Esophagus squamous epithelium (tissue), 5 donors: ENCODE measurements at regions not wholly inside any gene's neighbourhood (a gene's known extent, or its start where the extent isn't known, plus 50 kb on each side); places are given as distances from the start of the nearest gene placed in this dataset.

Experiments
- DNase-seq: peaks from one replicate; lab custom pipeline; 2025; lab: John Stamatoyannopoulos, UW
- H3K27ac ChIP-seq, 4 donors: fragments of 200-600 bp; sonication (generic); one replicate each; pipeline ENCODE4 v1.5.1; 2016 to 2019; ENCODE audit warnings: mild to moderate bottlenecking in 1 of 4
- H3K27me3 ChIP-seq, 4 donors: fragments of 200-600 bp; sonication (generic); 1 replicate in 3 of 4; 2 replicates in 1 of 4; pipeline versions ENCODE4 v1.5.1 to v1.6.0; 2017 to 2021; ENCODE audit warnings: antibody characterized with exemption in 1 of 4
- H3K36me3 ChIP-seq, 3 donors: fragments of 200-600 bp; sonication (generic); one replicate each; pipeline ENCODE4 v1.5.1; 2016 to 2019
- H3K4me1 ChIP-seq, 3 donors: fragments of 200-600 bp; sonication (generic); one replicate each; pipeline ENCODE4 v1.5.1; 2017 to 2019
- H3K4me3 ChIP-seq, 4 donors: fragments of 200-600 bp; sonication (generic); 1 replicate in 3 of 4; 2 replicates in 1 of 4; pipeline ENCODE4 v1.5.1; 2016 to 2019; ENCODE audit warnings: mild to moderate bottlenecking in 2 of 4, moderate library complexity in 1 of 4
- H3K9me3 ChIP-seq, 3 donors: fragments of 200-600 bp; sonication (generic); one replicate each; pipeline ENCODE4 v1.5.1; 2016 to 2019
- CTCF ChIP-seq, 6 experiments: fragments of 450-650 bp in 4 of 6; fragments of 200-600 bp in 2 of 6; sonication (generic) in 2 of 6; IDR thresholded peaks; one replicate each; pipeline ENCODE4 v1.5.1; 2016 to 2019; ENCODE audit warnings: antibody characterized with exemption in 6 of 6, mild to moderate bottlenecking in 4 of 6, moderate library complexity in 4 of 6
- POLR2A ChIP-seq, 4 donors: fragments of 450-650 bp; IDR thresholded peaks; one replicate each; pipeline ENCODE4 v1.6.1; 2017; ENCODE audit warnings: antibody characterized with exemption in 4 of 4, mild to moderate bottlenecking in 4 of 4, moderate library complexity in 3 of 4
- WGBS, 2 donors: methylation state at CpG; one replicate each; pipeline ENCODE4 v1.1.5; 2018; 5-methylcytosine and 5-hydroxymethylcytosine counted together
- intact Hi-C: fragments of 100-400 bp; cut with DNase I; formaldehyde crosslinking; loops from one replicate; pipeline ENCODE4 v1.15.0; 2022
- donor health status: DM: yes; HTN: yes; CAD: no.

GRCh38 chr18:70662588-70662987 lies 373.7 kb downstream of the SOCS6 start:
- intact Hi-C loops, result no loop called here
- no peak for TF ChIP-seq CTCF (IDR thresholded peaks at IDR 0.05)
- TF ChIP-seq POLR2A (IDR thresholded peaks at IDR 0.05), result no peak
- H3K9me3 ChIP-seq, result peaks cover 0 to 4% (median 0%) of the 10 kb centered on the region in 3 donors
- DNase-seq, result no peak
- H3K36me3 ChIP-seq, result no peaks in the 10 kb centered on the region
- no peak overlapping the region for H3K4me3 ChIP-seq
- no peaks in the 10 kb centered on the region for H3K4me1 ChIP-seq
- H3K27ac ChIP-seq, result no peak overlapping the region
- no peaks in the 10 kb centered on the region for H3K27me3 ChIP-seq
- WGBS, 2 donors, result 83 to 89% methylated on average over 4 of the region's 4 CpGs

DNA sequence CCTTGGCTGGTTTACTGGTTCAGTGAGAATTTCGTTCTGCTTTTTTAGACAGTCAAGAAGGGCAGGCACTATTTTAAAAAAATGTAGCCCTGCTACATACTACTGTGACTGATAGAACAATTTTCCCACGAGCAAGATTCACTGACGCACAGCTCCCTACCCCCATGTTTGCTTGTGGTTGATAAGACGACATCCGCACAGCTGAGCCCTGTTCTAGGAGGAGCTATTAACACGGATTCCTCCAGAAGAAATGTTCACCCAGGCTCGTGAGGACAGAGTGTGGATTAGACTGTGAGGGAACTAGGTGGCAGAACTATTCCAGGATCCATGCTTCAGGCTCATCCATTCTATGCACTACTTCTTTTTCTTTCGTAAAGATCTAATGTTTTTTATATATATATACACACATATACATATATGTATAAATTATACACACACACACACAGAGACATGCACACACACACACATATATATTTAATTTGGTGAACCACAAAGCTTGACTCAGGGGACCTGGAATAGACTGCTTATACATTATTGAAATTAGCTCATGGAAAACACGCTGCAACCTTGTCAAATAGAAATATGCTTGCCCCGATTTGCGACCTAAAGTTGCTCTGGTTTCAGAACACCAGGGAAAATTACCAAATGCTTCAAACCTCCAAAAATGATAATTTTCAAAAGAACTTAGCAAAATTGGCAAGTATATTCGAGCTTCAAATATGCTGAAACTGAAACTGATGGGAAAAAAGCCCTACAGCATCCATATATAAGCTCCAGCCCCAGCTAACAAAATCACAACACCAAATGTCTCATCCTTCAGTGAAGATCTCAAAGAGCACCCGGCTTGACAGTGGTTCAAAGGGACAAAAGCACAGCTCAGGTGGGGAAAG lies 370.4 kb downstream of the SOCS6 start:
- no peak for TF ChIP-seq CTCF (IDR thresholded peaks at IDR 0.05)
- TF ChIP-seq POLR2A (IDR thresholded peaks at IDR 0.05), result no peak
- intact Hi-C loops, result no loop called here

DNA sequence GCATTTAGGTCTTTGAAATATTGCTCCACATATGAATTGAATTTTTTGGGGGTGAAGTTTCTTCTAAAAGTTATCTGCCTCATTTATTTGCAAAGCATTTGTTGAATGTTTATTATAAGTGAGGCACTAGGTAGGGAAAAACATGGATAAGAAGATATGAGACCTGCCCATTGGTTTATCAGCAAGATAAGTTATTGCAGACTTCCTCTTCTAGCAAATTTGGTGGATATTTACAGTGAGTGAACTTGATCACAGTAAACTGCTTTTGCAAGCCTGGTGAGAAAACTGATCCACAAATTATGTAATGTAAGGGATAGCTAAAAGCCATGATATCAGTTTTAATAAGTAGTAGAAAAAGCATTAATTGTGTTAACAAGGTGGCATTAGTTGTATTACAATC lies 364.8 kb downstream of the SOCS6 start:
- TF ChIP-seq POLR2A (IDR thresholded peaks at IDR 0.05), result no peak
- TF ChIP-seq CTCF (IDR thresholded peaks at IDR 0.05), result no peak
- Histone ChIP-seq H3K4me3 (no peak overlapping the region), H3K27me3 (no peaks in the 10 kb centered on the region), H3K9me3 (peaks cover 0 to 10% (median 0%) of the 10 kb centered on the region in 3 donors), H3K36me3 (no peaks in the 10 kb centered on the region), H3K4me1 (no peaks in the 10 kb centered on the region), H3K27ac (no peak overlapping the region)
- no peak for DNase-seq
- intact Hi-C loops, result no loop called here

More for the DNA sequence above, 370.4 kb downstream of the SOCS6 start:
- WGBS, 2 donors, result 33 to 42% methylated on average over 13 of the region's 13 CpGs
- DNase-seq, result no peak
- no peaks in the 10 kb centered on the region for H3K27me3 ChIP-seq
- H3K4me3 ChIP-seq, result no peak overlapping the region
- H3K27ac ChIP-seq, result no peak overlapping the region
- H3K36me3 ChIP-seq, result no peaks in the 10 kb centered on the region
- H3K4me1 ChIP-seq, result no peaks in the 10 kb centered on the region
- peaks cover 0 to 10% (median 0%) of the 10 kb centered on the region in 3 donors for H3K9me3 ChIP-seq

DNA sequence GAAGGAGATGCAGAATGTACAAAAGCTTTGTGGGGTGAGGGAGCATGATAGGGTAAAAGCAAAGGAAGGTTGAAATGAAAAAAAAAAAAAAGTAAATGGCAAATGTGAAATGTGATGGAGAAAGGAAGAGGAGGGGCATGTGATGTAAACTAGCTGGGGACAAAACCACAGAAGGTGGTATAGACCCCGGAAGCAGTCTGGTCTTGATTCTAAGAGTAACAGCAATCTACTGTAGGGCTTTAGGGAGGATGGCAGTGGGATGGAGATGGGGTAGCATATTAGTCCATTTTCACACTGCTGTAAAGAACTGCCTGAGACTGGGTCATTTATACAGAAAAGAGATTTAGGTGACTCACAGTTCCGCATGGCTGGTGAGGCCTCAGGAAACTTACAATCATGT lies 362.0 kb downstream of the SOCS6 start:
- TF ChIP-seq POLR2A (IDR thresholded peaks at IDR 0.05) (no peak), CTCF (IDR thresholded peaks at IDR 0.05) (no peak)
- 74 to 83% methylated on average over 2 of the region's 2 CpGs for WGBS, 2 donors
- intact Hi-C loops, result no loop called here

DNA sequence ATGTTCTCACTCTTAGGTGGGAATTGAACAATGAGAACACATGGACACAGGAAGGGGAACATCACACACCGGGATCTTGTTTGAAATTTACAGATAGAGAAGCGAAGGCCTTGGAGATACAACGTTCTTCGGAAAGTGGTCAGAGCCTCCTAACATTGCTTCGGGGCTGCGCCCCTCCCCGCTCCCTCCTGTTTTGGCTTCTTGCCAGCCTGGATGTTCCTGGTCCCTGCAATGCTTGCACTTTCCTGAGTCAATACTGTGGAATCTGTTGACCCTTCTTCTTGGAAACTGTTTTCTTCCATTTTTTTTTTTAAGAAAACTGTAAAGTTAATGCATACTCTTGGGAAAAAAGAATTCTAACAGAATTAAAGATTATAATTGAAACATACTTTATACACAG lies 360.8 kb downstream of the SOCS6 start:
- intact Hi-C loops, result no loop called here
- TF ChIP-seq POLR2A (IDR thresholded peaks at IDR 0.05), result no peak
- no peak for TF ChIP-seq CTCF (IDR thresholded peaks at IDR 0.05)
- Histone ChIP-seq H3K4me3 (no peak overlapping the region), H3K4me1 (no peaks in the 10 kb centered on the region), H3K9me3 (no peaks in the 10 kb centered on the region), H3K27me3 (no peaks in the 10 kb centered on the region), H3K36me3 (no peaks in the 10 kb centered on the region), H3K27ac (no peak overlapping the region)
- no peak for DNase-seq
- 86 to 88% methylated on average over 7 of the region's 7 CpGs for WGBS, 2 donors

More for the DNA sequence above, 362.0 kb downstream of the SOCS6 start:
- DNase-seq, result no peak
- Histone ChIP-seq H3K4me3 (no peak overlapping the region), H3K36me3 (no peaks in the 10 kb centered on the region), H3K27me3 (no peaks in the 10 kb centered on the region), H3K27ac (no peak overlapping the region), H3K4me1 (no peaks in the 10 kb centered on the region), H3K9me3 (peaks cover 0 to 4% (median 0%) of the 10 kb centered on the region in 3 donors)
